Neural progenitor cell (in vitro differentiated cells): ENCODE measurements at regions not wholly inside any gene's neighbourhood (a gene's known extent, or its start where the extent isn't known, plus 50 kb on each side); places are given as distances from the start of the nearest gene placed in this dataset.

Experiments
- DNase-seq: peaks from one replicate; pipeline ENCODE4 v3.0.0-alpha.2; 2016; ENCODE audit warnings: low spot score
- H2AFZ ChIP-seq: fragments of 200-600 bp; sonication (generic); replicated peaks from 2 replicates; pipeline ENCODE4 v1.6.1; 2016; ENCODE audit warnings: antibody characterized with exemption
- H3F3A ChIP-seq: fragments of 200-600 bp; sonication (generic); 2 replicates; pipeline ENCODE4 v1.6.1; 2016; ENCODE audit warnings: antibody characterized with exemption, low read depth
- H3K27ac ChIP-seq: fragments of 200-600 bp; sonication (generic); 2 replicates; pipeline ENCODE4 v1.5.1; 2016; ENCODE audit warnings: mild to moderate bottlenecking
- H3K27me3 ChIP-seq: fragments of 200-600 bp; sonication (generic); 2 replicates; pipeline ENCODE4 v1.6.1; 2016; ENCODE audit warnings: mild to moderate bottlenecking, moderate library complexity
- H3K36me3 ChIP-seq: fragments of 200-600 bp; sonication (generic); 2 replicates; pipeline ENCODE4 v1.5.1; 2016
- H3K4me1 ChIP-seq: fragments of 200-600 bp; sonication (generic); 2 replicates; pipeline ENCODE4 v1.6.1; 2016; ENCODE audit warnings: mixed run types
- H3K4me2 ChIP-seq: fragments of 200-600 bp; sonication (generic); 2 replicates; pipeline ENCODE4 v1.6.1; 2016
- H3K4me3 ChIP-seq: fragments of 200-600 bp; sonication (generic); 2 replicates; pipeline ENCODE4 v1.5.1; 2016
- H3K79me2 ChIP-seq: fragments of 200-600 bp; sonication (generic); 2 replicates; pipeline ENCODE4 v1.6.1; 2016; ENCODE audit warnings: low read depth
- H3K9ac ChIP-seq: fragments of 200-600 bp; sonication (generic); 2 replicates; pipeline ENCODE4 v1.6.1; 2016
- H3K9me3 ChIP-seq: fragments of 200-600 bp; sonication (generic); 2 replicates; pipeline ENCODE4 v1.5.1; 2016; ENCODE audit warnings: low read depth
- H4K20me1 ChIP-seq: fragments of 200-600 bp; sonication (generic); 2 replicates; pipeline ENCODE4 v1.6.1; 2016; ENCODE audit warnings: low read depth
- H3K27ac Mint-ChIP-seq: 3 replicates; pipeline ENCODE4 v1.8.0; 2021; ENCODE audit warnings: mixed read lengths
- H3K27me3 Mint-ChIP-seq: 2 replicates; pipeline ENCODE4 v1.8.0; 2022; ENCODE audit warnings: low read depth, mild to moderate bottlenecking, inconsistent platforms, moderate library complexity, mixed read lengths; ENCODE audit not compliant: insufficient read depth
- H3K36me3 Mint-ChIP-seq: 3 replicates; pipeline ENCODE4 v1.8.0; 2021; ENCODE audit warnings: mixed read lengths
- H3K4me1 Mint-ChIP-seq: 3 replicates; pipeline ENCODE4 v1.8.0; 2021; ENCODE audit warnings: mixed read lengths
- H3K4me3 Mint-ChIP-seq: 3 replicates; pipeline ENCODE4 v1.8.0; 2021; ENCODE audit warnings: mild to moderate bottlenecking, moderate library complexity, mixed read lengths
- H3K9me3 Mint-ChIP-seq: 3 replicates; pipeline ENCODE4 v1.8.0; 2020; ENCODE audit warnings: mixed read lengths
- CTCF ChIP-seq: fragments of 200-600 bp; sonication (generic); IDR thresholded peaks from 2 replicates; pipeline ENCODE4 v1.5.1; 2017; ENCODE audit warnings: antibody characterized with exemption, mild to moderate bottlenecking
- EZH2 ChIP-seq: fragments of 200-600 bp; sonication (generic); IDR thresholded peaks from 2 replicates; pipeline ENCODE4 v1.6.1; 2017; ENCODE audit warnings: antibody characterized with exemption, mild to moderate bottlenecking, moderate library complexity
- EZH2phosphoT487 ChIP-seq: fragments of 200-600 bp; sonication (generic); IDR thresholded peaks from 2 replicates; pipeline ENCODE4 v1.6.1; 2017; ENCODE audit warnings: antibody characterized with exemption

- Histone ChIP-seq H3K27ac (no peak overlapping the region), H4K20me1 (no peaks in the 10 kb centered on the region), H3K4me2 (no peak overlapping the region), H3K4me1 (no peaks in the 10 kb centered on the region), H3K36me3 (no peaks in the 10 kb centered on the region), H3F3A (no peaks in the 10 kb centered on the region), H3K27me3 (no peaks in the 10 kb centered on the region), H3K9me3 (no peaks in the 10 kb centered on the region), H3K9ac (no peak overlapping the region), H3K4me3 (no peak overlapping the region), H2AFZ (no peak overlapping the region), H3K79me2 (no peaks in the 10 kb centered on the region)
- Mint-ChIP-seq H3K4me3 (no peak overlapping the region), H3K27ac (no peak overlapping the region), H3K4me1 (no peaks in the 10 kb centered on the region), H3K27me3 (peaks cover 3% of the 10 kb centered on the region), H3K9me3 (peaks cover 11% of the 10 kb centered on the region), H3K36me3 (no peaks in the 10 kb centered on the region)
- DNase-seq = no peak
- TF ChIP-seq EZH2phosphoT487 (no peak), EZH2 (no peak), CTCF (no peak)
These were observed 74.7 kb upstream of the ELL2 start for GRCh38 chr5:96036301-96036700.

GRCh38 chr5:96035796-96036195 lies 74.1 kb upstream of the ELL2 start:
- Mint-ChIP-seq H3K27ac (no peak overlapping the region), H3K36me3 (no peaks in the 10 kb centered on the region)
- no peak overlapping the region for H2AFZ ChIP-seq

GRCh38 chr5:96033116-96033515 lies 71.5 kb upstream of the ELL2 start:
- Histone ChIP-seq H3K27ac (no peak overlapping the region), H4K20me1 (no peaks in the 10 kb centered on the region), H3K4me2 (no peak overlapping the region), H3K36me3 (no peaks in the 10 kb centered on the region), H3F3A (no peaks in the 10 kb centered on the region), H3K9ac (no peak overlapping the region), H3K4me3 (no peak overlapping the region), H3K9me3 (no peaks in the 10 kb centered on the region), H3K27me3 (no peaks in the 10 kb centered on the region), H2AFZ (no peak overlapping the region), H3K4me1 (no peaks in the 10 kb centered on the region), H3K79me2 (no peaks in the 10 kb centered on the region)
- TF ChIP-seq EZH2phosphoT487 (no peak), CTCF (no peak), EZH2 (no peak)
- peaks cover 3% of the 10 kb centered on the region for H3K27me3 Mint-ChIP-seq
- no peaks in the 10 kb centered on the region for H3K4me1 Mint-ChIP-seq
- H3K36me3 Mint-ChIP-seq = no peaks in the 10 kb centered on the region
- H3K9me3 Mint-ChIP-seq = peaks cover 2% of the 10 kb centered on the region
- no peak overlapping the region for H3K4me3 Mint-ChIP-seq
- no peak for DNase-seq
- no peak overlapping the region for H3K27ac Mint-ChIP-seq

More at GRCh38 chr5:96035796-96036195, 74.1 kb upstream of the ELL2 start:
- Histone ChIP-seq H3K27ac (no peak overlapping the region), H3K4me2 (no peak overlapping the region), H3K9me3 (no peaks in the 10 kb centered on the region), H3K27me3 (no peaks in the 10 kb centered on the region), H3K36me3 (no peaks in the 10 kb centered on the region), H3K9ac (no peak overlapping the region), H4K20me1 (no peaks in the 10 kb centered on the region), H3K79me2 (no peaks in the 10 kb centered on the region), H3K4me1 (no peaks in the 10 kb centered on the region), H3K4me3 (no peak overlapping the region), H3F3A (no peaks in the 10 kb centered on the region)
- DNase-seq = no peak
- Mint-ChIP-seq H3K27me3 (peaks cover 3% of the 10 kb centered on the region), H3K9me3 (peaks cover 11% of the 10 kb centered on the region), H3K4me3 (no peak overlapping the region), H3K4me1 (no peaks in the 10 kb centered on the region)
- TF ChIP-seq CTCF (no peak), EZH2phosphoT487 (no peak), EZH2 (no peak)
